Dendritic cell treated with granulocyte-macrophage colony-stimulating factor and Interleukin-4, amounts not matched to agents 40 ng/mL and 50 ng/mL, for 4 days (primary cell): ENCODE measurements at regions not wholly inside any gene's neighbourhood (a gene's known extent, or its start where the extent isn't known, plus 50 kb on each side); places are given as distances from the start of the nearest gene placed in this dataset.

Source experiments
- H3K27ac Mint-ChIP-seq: one replicate; pipeline ENCODE4 v1.8.0; 2022; ENCODE audit warnings: mild to moderate bottlenecking, mixed read lengths
- H3K27me3 Mint-ChIP-seq: one replicate; pipeline ENCODE4 v1.8.0; 2022; ENCODE audit warnings: mild to moderate bottlenecking, mixed read lengths
- H3K36me3 Mint-ChIP-seq: one replicate; pipeline ENCODE4 v1.8.0; 2022; ENCODE audit warnings: low read depth, mixed read lengths
- H3K4me1 Mint-ChIP-seq: one replicate; pipeline ENCODE4 v1.8.0; 2022; ENCODE audit warnings: low read depth, mixed read lengths
- H3K4me3 Mint-ChIP-seq: one replicate; pipeline ENCODE4 v1.8.0; 2022; ENCODE audit warnings: mild to moderate bottlenecking, moderate library complexity, mixed read lengths
- H3K9me3 Mint-ChIP-seq: one replicate; pipeline ENCODE4 v1.8.0; 2022; ENCODE audit warnings: mixed read lengths
- intact Hi-C: fragments of 100-400 bp; cut with micrococcal nuclease; formaldehyde crosslinking; loops from one replicate; pipeline ENCODE4 v1.15.0; 2022

DNA sequence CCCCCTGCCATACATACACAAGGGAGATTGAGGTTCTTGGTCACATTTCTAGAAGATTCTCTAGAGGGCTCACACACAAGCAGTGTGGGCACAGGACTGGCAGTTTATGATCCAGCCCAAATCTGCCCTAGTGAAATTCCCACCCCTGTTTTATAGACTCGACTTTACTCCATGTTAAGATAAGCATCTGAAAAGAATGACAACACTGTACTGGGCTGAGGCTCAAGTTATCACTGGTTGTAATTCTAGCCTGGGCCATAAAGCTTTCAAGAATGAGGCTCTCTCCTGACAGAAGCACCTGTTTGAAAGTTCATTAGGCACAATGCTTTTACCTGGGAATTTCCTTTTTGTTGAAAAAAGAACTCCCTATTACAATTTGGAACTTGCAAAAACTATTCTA lies 195.6 kb upstream of the GLI3 start:
- Mint-ChIP-seq H3K36me3 (no peaks in the 10 kb centered on the region), H3K4me1 (no peaks in the 10 kb centered on the region), H3K27ac (no peak overlapping the region), H3K27me3 (no peaks in the 10 kb centered on the region), H3K9me3 (no peaks in the 10 kb centered on the region), H3K4me3 (no peak overlapping the region)
- intact Hi-C loops, result no loop called here

- no peak overlapping the region for H3K4me3 Mint-ChIP-seq
- intact Hi-C loops, result no loop called here
- H3K27ac Mint-ChIP-seq, result no peak overlapping the region
- no peaks in the 10 kb centered on the region for H3K36me3 Mint-ChIP-seq
- H3K9me3 Mint-ChIP-seq, result no peaks in the 10 kb centered on the region
- no peaks in the 10 kb centered on the region for H3K27me3 Mint-ChIP-seq
- H3K4me1 Mint-ChIP-seq, result no peaks in the 10 kb centered on the region
Measured at GRCh38 chr7:42431873-42432272, 194.9 kb upstream of the GLI3 start.

GRCh38 chr7:42429339-42429738 lies 192.3 kb upstream of the GLI3 start:
- intact Hi-C loops, result no loop called here
- Mint-ChIP-seq H3K27me3 (no peaks in the 10 kb centered on the region), H3K4me3 (no peak overlapping the region), H3K4me1 (no peaks in the 10 kb centered on the region), H3K36me3 (no peaks in the 10 kb centered on the region), H3K27ac (no peak overlapping the region), H3K9me3 (no peaks in the 10 kb centered on the region)

DNA sequence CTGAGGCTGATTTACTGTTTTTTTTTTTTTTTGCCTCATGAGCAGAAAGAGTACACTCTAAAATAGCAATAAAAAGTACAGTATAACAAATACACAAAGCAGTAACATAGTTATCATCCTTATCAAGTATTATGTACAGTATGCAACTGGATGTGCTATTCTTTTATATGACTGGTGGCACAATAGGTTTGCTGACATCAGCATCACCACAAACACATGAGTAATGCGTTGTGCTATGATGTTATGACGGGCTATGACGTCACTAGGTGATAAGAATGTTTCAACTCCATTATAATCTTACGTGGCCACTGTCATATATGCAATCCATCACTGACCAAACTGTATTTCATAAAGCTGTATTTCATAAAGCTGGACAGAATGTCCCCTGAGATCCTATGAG lies 189.2 kb upstream of the GLI3 start:
- H3K36me3 Mint-ChIP-seq, result no peaks in the 10 kb centered on the region
- H3K4me3 Mint-ChIP-seq, result no peak overlapping the region
- H3K9me3 Mint-ChIP-seq, result no peaks in the 10 kb centered on the region
- H3K27ac Mint-ChIP-seq, result no peak overlapping the region
- intact Hi-C loops, result no loop called here
- no peaks in the 10 kb centered on the region for H3K4me1 Mint-ChIP-seq
- H3K27me3 Mint-ChIP-seq, result no peaks in the 10 kb centered on the region

- intact Hi-C loops, result no loop called here
- Mint-ChIP-seq H3K36me3 (no peaks in the 10 kb centered on the region), H3K4me1 (no peaks in the 10 kb centered on the region), H3K9me3 (no peaks in the 10 kb centered on the region), H3K27me3 (no peaks in the 10 kb centered on the region), H3K4me3 (no peak overlapping the region), H3K27ac (no peak overlapping the region)
Measured at GRCh38 chr7:42414941-42415505, 178.0 kb upstream of the GLI3 start.

DNA sequence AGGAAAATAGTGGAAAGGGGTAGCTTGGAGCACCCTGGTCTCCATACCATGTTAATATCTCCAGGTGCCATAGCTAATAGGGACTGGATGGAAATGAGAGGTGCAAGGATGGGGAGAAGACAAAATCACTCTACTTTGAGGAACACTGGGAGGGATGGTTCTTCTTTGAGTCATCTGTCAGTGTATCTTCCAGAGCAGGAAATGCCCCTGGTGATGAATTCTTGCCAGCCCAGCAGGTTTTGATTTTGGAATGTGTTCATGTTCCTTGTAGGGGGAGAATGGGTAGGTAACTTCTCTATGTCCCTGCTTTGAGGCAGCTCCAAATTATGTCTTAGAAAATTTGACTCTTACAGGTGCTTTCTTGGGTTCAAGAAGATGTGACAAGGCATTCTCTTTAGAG lies 177.0 kb upstream of the GLI3 start:
- Mint-ChIP-seq H3K4me1 (no peaks in the 10 kb centered on the region), H3K27ac (no peak overlapping the region), H3K27me3 (no peaks in the 10 kb centered on the region), H3K36me3 (no peaks in the 10 kb centered on the region), H3K4me3 (no peak overlapping the region), H3K9me3 (no peaks in the 10 kb centered on the region)
- intact Hi-C loops, result no loop called here

- intact Hi-C loops, result no loop called here
- H3K27ac Mint-ChIP-seq, result no peak overlapping the region
- H3K27me3 Mint-ChIP-seq, result no peaks in the 10 kb centered on the region
- H3K4me1 Mint-ChIP-seq, result no peaks in the 10 kb centered on the region
- no peak overlapping the region for H3K4me3 Mint-ChIP-seq
- no peaks in the 10 kb centered on the region for H3K9me3 Mint-ChIP-seq
- no peaks in the 10 kb centered on the region for H3K36me3 Mint-ChIP-seq
Measured at GRCh38 chr7:42409296-42409695, 172.3 kb upstream of the GLI3 start.

GRCh38 chr7:42407833-42408232 lies 170.8 kb upstream of the GLI3 start:
- Mint-ChIP-seq H3K27ac (no peak overlapping the region), H3K27me3 (no peaks in the 10 kb centered on the region)

GRCh38 chr7:42407021-42407710 lies 170.2 kb upstream of the GLI3 start:
- Mint-ChIP-seq H3K27ac (no peak overlapping the region), H3K36me3 (no peaks in the 10 kb centered on the region), H3K27me3 (no peaks in the 10 kb centered on the region), H3K4me3 (no peak overlapping the region), H3K4me1 (no peaks in the 10 kb centered on the region), H3K9me3 (no peaks in the 10 kb centered on the region)
- intact Hi-C loops, result no loop called here

More at GRCh38 chr7:42407833-42408232, 170.8 kb upstream of the GLI3 start:
- Mint-ChIP-seq H3K4me3 (no peak overlapping the region), H3K9me3 (no peaks in the 10 kb centered on the region), H3K4me1 (no peaks in the 10 kb centered on the region), H3K36me3 (no peaks in the 10 kb centered on the region)
- intact Hi-C loops, result no loop called here

- H3K4me1 Mint-ChIP-seq, result no peaks in the 10 kb centered on the region
- no peak overlapping the region for H3K27ac Mint-ChIP-seq
- intact Hi-C loops, result no loop called here
- H3K9me3 Mint-ChIP-seq, result no peaks in the 10 kb centered on the region
- H3K36me3 Mint-ChIP-seq, result no peaks in the 10 kb centered on the region
- no peaks in the 10 kb centered on the region for H3K27me3 Mint-ChIP-seq
- H3K4me3 Mint-ChIP-seq, result no peak overlapping the region
Measured at GRCh38 chr7:42406358-42406757, 169.3 kb upstream of the GLI3 start.

DNA sequence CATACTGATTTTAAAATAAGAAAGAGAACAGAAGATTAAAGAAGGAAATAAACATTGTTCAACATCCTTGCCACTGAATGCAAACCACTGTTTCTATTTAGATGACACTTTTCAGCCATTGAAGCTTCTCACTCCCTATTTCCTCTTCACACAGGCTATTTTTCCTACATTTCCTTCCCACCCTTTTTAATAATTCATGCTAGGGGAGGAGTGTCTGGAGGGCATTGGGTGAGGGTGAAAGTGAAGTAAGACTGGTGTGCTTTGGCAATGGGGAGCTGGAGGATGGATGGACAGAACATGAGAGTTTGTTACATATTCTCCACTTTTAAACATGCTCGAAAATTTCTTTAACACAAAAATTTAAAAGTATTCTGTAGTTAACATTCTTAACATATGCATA lies 168.8 kb upstream of the GLI3 start:
- no peaks in the 10 kb centered on the region for H3K9me3 Mint-ChIP-seq
- no peaks in the 10 kb centered on the region for H3K36me3 Mint-ChIP-seq
- no peaks in the 10 kb centered on the region for H3K4me1 Mint-ChIP-seq

DNA sequence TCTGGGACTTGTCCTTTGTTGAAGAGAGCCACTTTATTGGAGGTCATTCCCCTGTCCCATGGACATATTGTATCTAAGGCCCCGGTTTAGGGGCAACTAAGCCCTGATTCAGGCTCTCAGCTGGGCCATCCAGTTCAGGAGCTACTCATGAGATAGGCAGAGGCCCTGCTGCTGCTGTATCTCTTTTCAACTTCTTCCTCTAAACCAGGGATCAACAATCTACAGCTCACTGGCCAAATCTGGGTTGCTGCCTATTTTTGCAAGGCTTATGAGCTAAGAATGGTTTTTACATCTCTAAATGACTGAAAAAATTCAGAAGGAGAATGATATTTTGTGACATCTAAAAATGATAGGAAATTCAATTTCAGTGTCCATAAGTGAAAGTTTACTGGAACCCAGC lies 166.8 kb upstream of the GLI3 start:
- no peak overlapping the region for H3K27ac Mint-ChIP-seq
- no peaks in the 10 kb centered on the region for H3K36me3 Mint-ChIP-seq
- intact Hi-C loops, result no loop called here
- no peak overlapping the region for H3K4me3 Mint-ChIP-seq
- H3K27me3 Mint-ChIP-seq, result no peaks in the 10 kb centered on the region
- no peaks in the 10 kb centered on the region for H3K9me3 Mint-ChIP-seq
- H3K4me1 Mint-ChIP-seq, result no peaks in the 10 kb centered on the region

More for the DNA sequence above, 168.8 kb upstream of the GLI3 start:
- Mint-ChIP-seq H3K4me3 (no peak overlapping the region), H3K27ac (no peak overlapping the region), H3K27me3 (no peaks in the 10 kb centered on the region)
- intact Hi-C loops, result no loop called here

DNA sequence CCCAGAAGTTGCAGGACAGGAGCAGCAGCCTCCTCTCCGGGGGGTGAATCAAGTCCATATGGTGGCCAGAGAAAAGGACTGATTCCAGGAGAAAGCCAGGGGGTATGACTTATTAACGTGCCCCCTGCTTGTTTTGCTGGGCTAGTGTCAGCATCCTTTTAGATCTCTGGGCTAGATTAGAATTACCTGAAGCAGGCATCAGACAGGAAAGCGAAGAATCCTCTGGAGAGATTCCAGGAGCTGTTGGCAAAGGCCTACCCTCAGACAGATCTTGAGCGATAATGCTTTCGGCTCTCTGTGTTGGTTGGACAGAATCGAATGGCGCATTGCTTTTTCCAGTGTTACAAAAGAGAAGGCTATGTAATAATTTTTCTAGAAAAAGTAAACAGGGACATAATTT lies 164.0 kb upstream of the GLI3 start:
- H3K4me3 Mint-ChIP-seq, result no peak overlapping the region
- no peaks in the 10 kb centered on the region for H3K9me3 Mint-ChIP-seq
- no peaks in the 10 kb centered on the region for H3K36me3 Mint-ChIP-seq
- no peak overlapping the region for H3K27ac Mint-ChIP-seq
- intact Hi-C loops, result no loop called here
- H3K27me3 Mint-ChIP-seq, result no peaks in the 10 kb centered on the region
- no peaks in the 10 kb centered on the region for H3K4me1 Mint-ChIP-seq

- Mint-ChIP-seq H3K36me3 (no peaks in the 10 kb centered on the region), H3K9me3 (no peaks in the 10 kb centered on the region), H3K27me3 (no peaks in the 10 kb centered on the region), H3K4me3 (no peak overlapping the region), H3K4me1 (no peaks in the 10 kb centered on the region), H3K27ac (no peak overlapping the region)
- intact Hi-C loops, result no loop called here
Measured at GRCh38 chr7:42400211-42400772, 163.3 kb upstream of the GLI3 start.

GRCh38 chr7:42395607-42396006 lies 158.6 kb upstream of the GLI3 start:
- no peak overlapping the region for H3K4me3 Mint-ChIP-seq
- H3K27me3 Mint-ChIP-seq, result no peaks in the 10 kb centered on the region
- no peaks in the 10 kb centered on the region for H3K4me1 Mint-ChIP-seq
- intact Hi-C loops, result no loop called here
- no peak overlapping the region for H3K27ac Mint-ChIP-seq
- H3K36me3 Mint-ChIP-seq, result no peaks in the 10 kb centered on the region
- H3K9me3 Mint-ChIP-seq, result no peaks in the 10 kb centered on the region
